ENCODE measurements at regions not wholly inside any gene's neighbourhood (a gene's known extent, or its start where the extent isn't known, plus 50 kb on each side); places are given as distances from the start of the nearest gene placed in this dataset.
A peak's percentile ranks its signal among the peaks of the same experiment; 100 is the strongest.

GRCh38 chr3:148641722-148642121 lies 56.0 kb upstream of the AGTR1 start:
- no peaks in the 10 kb centered on the region for H3K27me3 ChIP-seq (ENCODE audit: insufficient read depth, poor library complexity, severe bottlenecking)
- TF ChIP-seq POLR2AphosphoS5 (IDR thresholded peaks at IDR 0.05; ENCODE audit: low read depth) (no peak), CTCF (IDR thresholded peaks at IDR 0.05; ENCODE audit: insufficient read depth, low read length) (no peak), SPI1 (IDR thresholded peaks at IDR 0.05; ENCODE audit: borderline replicate concordance, low read depth) (peak; percentile 94), REST (IDR thresholded peaks at IDR 0.05; ENCODE audit: insufficient replicate concordance, low read depth) (no peak), GABPA (IDR thresholded peaks at IDR 0.05; ENCODE audit: low read depth) (no peak)
- DNase-seq (ENCODE audit: low read depth in 1 of 2, low spot score in 1 of 2), result peak in 1 of 2 experiments; percentile 17
- no peak overlapping the region for H3K27ac ChIP-seq (replicated peaks)
- no peak overlapping the region for H3K4me3 ChIP-seq (replicated peaks; ENCODE audit: insufficient read depth, low read length)

- TF ChIP-seq GABPA (IDR thresholded peaks at IDR 0.05; ENCODE audit: low read depth) (no peak), POLR2AphosphoS5 (IDR thresholded peaks at IDR 0.05; ENCODE audit: low read depth) (no peak), SPI1 (IDR thresholded peaks at IDR 0.05; ENCODE audit: borderline replicate concordance, low read depth) (no peak), REST (IDR thresholded peaks at IDR 0.05; ENCODE audit: insufficient replicate concordance, low read depth) (no peak), CTCF (IDR thresholded peaks at IDR 0.05; ENCODE audit: insufficient read depth, low read length) (no peak)
- H3K27ac ChIP-seq (replicated peaks), result no peak overlapping the region
- H3K27me3 ChIP-seq (ENCODE audit: insufficient read depth, poor library complexity, severe bottlenecking), result no peaks in the 10 kb centered on the region
- H3K4me3 ChIP-seq (replicated peaks; ENCODE audit: insufficient read depth, low read length), result no peak overlapping the region
- no peak for DNase-seq (ENCODE audit: low read depth in 1 of 2, low spot score in 1 of 2)
Observed at GRCh38 chr3:148642214-148642613, 55.5 kb upstream of the AGTR1 start.

GRCh38 chr3:148642616-148643015 lies 55.1 kb upstream of the AGTR1 start:
- TF ChIP-seq GABPA (IDR thresholded peaks at IDR 0.05; ENCODE audit: low read depth) (no peak), SPI1 (IDR thresholded peaks at IDR 0.05; ENCODE audit: borderline replicate concordance, low read depth) (no peak), REST (IDR thresholded peaks at IDR 0.05; ENCODE audit: insufficient replicate concordance, low read depth) (no peak), POLR2AphosphoS5 (IDR thresholded peaks at IDR 0.05; ENCODE audit: low read depth) (no peak), CTCF (IDR thresholded peaks at IDR 0.05; ENCODE audit: insufficient read depth, low read length) (no peak)
- peak in 1 of 2 experiments; percentile 15 for DNase-seq (ENCODE audit: low read depth in 1 of 2, low spot score in 1 of 2)
- no peak overlapping the region for H3K27ac ChIP-seq (replicated peaks)
- no peak overlapping the region for H3K4me3 ChIP-seq (replicated peaks; ENCODE audit: insufficient read depth, low read length)
- no peaks in the 10 kb centered on the region for H3K27me3 ChIP-seq (ENCODE audit: insufficient read depth, poor library complexity, severe bottlenecking)

Measured in HL-60 (cell line).